Neural cell (in vitro differentiated cells): ENCODE measurements at regions not wholly inside any gene's neighbourhood (a gene's known extent, or its start where the extent isn't known, plus 50 kb on each side); places are given as distances from the start of the nearest gene placed in this dataset.

Experiments
- H2AFZ ChIP-seq: fragments of 200-600, 300-800 bp; sonication (generic), shearing (Covaris generic); 2 replicates; pipeline ENCODE4 v1.6.0; 2014; ENCODE audit warnings: low read depth, mild to moderate bottlenecking, antibody characterized with exemption, low read length, moderate library complexity
- H3F3A ChIP-seq: fragments of 200-600 bp; shearing (Covaris generic); 2 replicates; pipeline ENCODE4 v1.6.1; 2016; ENCODE audit warnings: mild to moderate bottlenecking, moderate library complexity, mixed read lengths, antibody characterized with exemption, low read length; ENCODE audit not compliant: insufficient read depth, poor library complexity, severe bottlenecking
- H3K27ac ChIP-seq: fragments of 200-600, 300-800 bp; sonication (generic), shearing (Covaris generic); 2 replicates; pipeline ENCODE4 v1.5.1; 2014; ENCODE audit warnings: mild to moderate bottlenecking, low read length, moderate library complexity
- H3K27me3 ChIP-seq: fragments of 300-800, 200-600 bp; sonication (generic), shearing (Covaris generic); 2 replicates; pipeline ENCODE4 v1.6.0; 2014; ENCODE audit warnings: mild to moderate bottlenecking, low read depth, low read length, moderate library complexity; ENCODE audit not compliant: insufficient read depth
- H3K36me3 ChIP-seq: fragments of 300-800, 200-600 bp; sonication (generic), shearing (Covaris generic); 2 replicates; pipeline ENCODE4 v1.5.1; 2014; ENCODE audit warnings: mild to moderate bottlenecking, antibody characterized with exemption, low read length, moderate library complexity; ENCODE audit not compliant: insufficient read depth
- H3K4me2 ChIP-seq: fragments of 300-800, 200-600 bp; sonication (generic), shearing (Covaris generic); 2 replicates; pipeline ENCODE4 v1.6.0; 2014; ENCODE audit warnings: mild to moderate bottlenecking, low read length
- H3K4me3 ChIP-seq: fragments of 300-800, 200-600 bp; sonication (generic), shearing (Covaris generic); 2 replicates; pipeline ENCODE4 v1.5.1; 2014; ENCODE audit warnings: mild to moderate bottlenecking, low read length, moderate library complexity
- H3K79me2 ChIP-seq: fragments of 200-600 bp; shearing (Covaris generic); replicated peaks from 2 replicates; pipeline ENCODE4 v1.6.0; 2014; ENCODE audit warnings: mild to moderate bottlenecking, low read length, moderate library complexity; ENCODE audit not compliant: insufficient read depth
- H3K9ac ChIP-seq: fragments of 300-800, 200-600 bp; sonication (generic), shearing (Covaris generic); 2 replicates; pipeline ENCODE4 v1.6.1; 2016; ENCODE audit warnings: mild to moderate bottlenecking, low read length, mixed read lengths
- H3K9me2 ChIP-seq: fragments of 200-600 bp; shearing (Covaris generic); 2 replicates; pipeline ENCODE4 v1.6.1; 2016; ENCODE audit warnings: mild to moderate bottlenecking, low read length, mixed read lengths; ENCODE audit not compliant: insufficient read depth
- H3K9me3 ChIP-seq: fragments of 200-600, 300-800 bp; sonication (generic), shearing (Covaris generic); 2 replicates; pipeline ENCODE4 v1.6.1; 2016; ENCODE audit warnings: mild to moderate bottlenecking, mixed run types, low read length, moderate library complexity, mixed read lengths
- H4K20me1 ChIP-seq: fragments of 200-600 bp; shearing (Covaris generic); 2 replicates; pipeline ENCODE4 v1.6.1; 2016; ENCODE audit warnings: mild to moderate bottlenecking, mixed run types; ENCODE audit not compliant: insufficient read depth
- CTCF ChIP-seq: fragments of 450-650 bp; IDR thresholded peaks from 2 replicates; pipeline ENCODE4 v1.5.1; 2014; ENCODE audit warnings: antibody characterized with exemption, mild to moderate bottlenecking, moderate library complexity; ENCODE audit not compliant: poor library complexity, severe bottlenecking
- EP300 ChIP-seq: fragments of 450-650 bp; conservative IDR thresholded peaks from 2 replicates; pipeline ENCODE4 v1.6.1; 2014; ENCODE audit warnings: antibody characterized with exemption, mild to moderate bottlenecking, moderate library complexity; ENCODE audit not compliant: poor library complexity, severe bottlenecking
- EZH2 ChIP-seq: fragments of 200-600, 300-800 bp; shearing (Covaris generic), sonication (generic); IDR thresholded peaks from 2 replicates; pipeline ENCODE4 v1.6.1; 2014; ENCODE audit warnings: antibody characterized with exemption, low read length, borderline replicate concordance, mild to moderate bottlenecking; ENCODE audit not compliant: insufficient read depth, poor library complexity, severe bottlenecking
- MXI1 ChIP-seq: fragments of 450-650 bp; conservative IDR thresholded peaks from 2 replicates; pipeline ENCODE4 v1.6.1; 2014; ENCODE audit warnings: antibody characterized with exemption, mild to moderate bottlenecking; ENCODE audit not compliant: poor library complexity, severe bottlenecking
- POLR2AphosphoS5 ChIP-seq: IDR thresholded peaks from 2 replicates; pipeline ENCODE4 v1.6.1; 2012
- RAD21 ChIP-seq: fragments of 450-650 bp; conservative IDR thresholded peaks from 2 replicates; pipeline ENCODE4 v1.6.1; 2014; ENCODE audit warnings: antibody characterized with exemption, mild to moderate bottlenecking, moderate library complexity
- SMC3 ChIP-seq: fragments of 450-650 bp; conservative IDR thresholded peaks from 2 replicates; pipeline ENCODE4 v1.6.1; 2014; ENCODE audit warnings: antibody characterized with exemption, mild to moderate bottlenecking, moderate library complexity; ENCODE audit not compliant: poor library complexity
- TAF1 ChIP-seq: IDR thresholded peaks from 2 replicates; pipeline ENCODE4 v1.6.1; 2012; ENCODE audit warnings: low read depth
- TF ChIP-seq, protein P1 (sequence below): IDR thresholded peaks from 2 replicates; pipeline ENCODE4 v1.6.1; 2012; ENCODE audit warnings: borderline replicate concordance

DNA sequence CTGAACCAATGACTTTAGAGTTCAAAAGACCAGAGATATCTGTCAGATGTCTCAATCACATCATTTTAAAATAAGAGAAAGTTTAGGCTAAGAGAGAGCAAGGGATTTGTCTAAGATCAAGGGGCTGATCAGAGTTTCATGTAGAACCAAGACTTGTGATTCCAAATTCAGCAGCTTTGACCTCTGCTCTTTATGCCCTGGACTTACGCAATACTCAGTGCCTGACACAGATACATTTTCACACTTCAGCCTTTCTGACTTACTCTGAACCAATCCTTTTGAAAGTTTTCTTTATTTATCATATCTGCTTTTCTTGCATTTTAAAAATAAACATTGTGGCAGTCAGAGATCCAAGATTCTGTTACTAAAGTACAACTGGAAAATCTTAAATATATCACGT, 428.0 kb downstream of the PLPP3 start:
- Histone ChIP-seq H2AFZ (no peak overlapping the region), H3K4me3 (no peak overlapping the region), H3K9ac (no peak overlapping the region), H3K79me2 (no peaks in the 10 kb centered on the region), H4K20me1 (no peaks in the 10 kb centered on the region), H3K9me2 (no peaks in the 10 kb centered on the region), H3K36me3 (no peaks in the 10 kb centered on the region), H3K9me3 (no peaks in the 10 kb centered on the region), H3K27ac (no peak overlapping the region), H3F3A (no peaks in the 10 kb centered on the region), H3K27me3 (no peaks in the 10 kb centered on the region), H3K4me2 (no peak overlapping the region)
- TF ChIP-seq EZH2 (no peak), TAF1 (no peak), EP300 (no peak), RAD21 (no peak), MXI1 (no peak), POLR2AphosphoS5 (no peak), SMC3 (no peak), CTCF (no peak)
- TF ChIP-seq, protein P1, sequence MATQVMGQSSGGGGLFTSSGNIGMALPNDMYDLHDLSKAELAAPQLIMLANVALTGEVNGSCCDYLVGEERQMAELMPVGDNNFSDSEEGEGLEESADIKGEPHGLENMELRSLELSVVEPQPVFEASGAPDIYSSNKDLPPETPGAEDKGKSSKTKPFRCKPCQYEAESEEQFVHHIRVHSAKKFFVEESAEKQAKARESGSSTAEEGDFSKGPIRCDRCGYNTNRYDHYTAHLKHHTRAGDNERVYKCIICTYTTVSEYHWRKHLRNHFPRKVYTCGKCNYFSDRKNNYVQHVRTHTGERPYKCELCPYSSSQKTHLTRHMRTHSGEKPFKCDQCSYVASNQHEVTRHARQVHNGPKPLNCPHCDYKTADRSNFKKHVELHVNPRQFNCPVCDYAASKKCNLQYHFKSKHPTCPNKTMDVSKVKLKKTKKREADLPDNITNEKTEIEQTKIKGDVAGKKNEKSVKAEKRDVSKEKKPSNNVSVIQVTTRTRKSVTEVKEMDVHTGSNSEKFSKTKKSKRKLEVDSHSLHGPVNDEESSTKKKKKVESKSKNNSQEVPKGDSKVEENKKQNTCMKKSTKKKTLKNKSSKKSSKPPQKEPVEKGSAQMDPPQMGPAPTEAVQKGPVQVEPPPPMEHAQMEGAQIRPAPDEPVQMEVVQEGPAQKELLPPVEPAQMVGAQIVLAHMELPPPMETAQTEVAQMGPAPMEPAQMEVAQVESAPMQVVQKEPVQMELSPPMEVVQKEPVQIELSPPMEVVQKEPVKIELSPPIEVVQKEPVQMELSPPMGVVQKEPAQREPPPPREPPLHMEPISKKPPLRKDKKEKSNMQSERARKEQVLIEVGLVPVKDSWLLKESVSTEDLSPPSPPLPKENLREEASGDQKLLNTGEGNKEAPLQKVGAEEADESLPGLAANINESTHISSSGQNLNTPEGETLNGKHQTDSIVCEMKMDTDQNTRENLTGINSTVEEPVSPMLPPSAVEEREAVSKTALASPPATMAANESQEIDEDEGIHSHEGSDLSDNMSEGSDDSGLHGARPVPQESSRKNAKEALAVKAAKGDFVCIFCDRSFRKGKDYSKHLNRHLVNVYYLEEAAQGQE: no peak

- H3F3A ChIP-seq: no peaks in the 10 kb centered on the region
- H4K20me1 ChIP-seq: no peaks in the 10 kb centered on the region
- no peaks in the 10 kb centered on the region for H3K9me2 ChIP-seq
- H3K9ac ChIP-seq: no peak overlapping the region
- TF ChIP-seq RAD21 (no peak), EZH2 (no peak)
- H3K4me2 ChIP-seq: no peak overlapping the region
- no peaks in the 10 kb centered on the region for H3K27me3 ChIP-seq
- no peak overlapping the region for H2AFZ ChIP-seq
- no peak overlapping the region for H3K27ac ChIP-seq
- no peaks in the 10 kb centered on the region for H3K36me3 ChIP-seq
- H3K4me3 ChIP-seq: no peak overlapping the region
- H3K79me2 ChIP-seq: no peaks in the 10 kb centered on the region
- no peaks in the 10 kb centered on the region for H3K9me3 ChIP-seq
These were observed 428.7 kb downstream of the PLPP3 start for GRCh38 chr1:56150441-56151215.

DNA sequence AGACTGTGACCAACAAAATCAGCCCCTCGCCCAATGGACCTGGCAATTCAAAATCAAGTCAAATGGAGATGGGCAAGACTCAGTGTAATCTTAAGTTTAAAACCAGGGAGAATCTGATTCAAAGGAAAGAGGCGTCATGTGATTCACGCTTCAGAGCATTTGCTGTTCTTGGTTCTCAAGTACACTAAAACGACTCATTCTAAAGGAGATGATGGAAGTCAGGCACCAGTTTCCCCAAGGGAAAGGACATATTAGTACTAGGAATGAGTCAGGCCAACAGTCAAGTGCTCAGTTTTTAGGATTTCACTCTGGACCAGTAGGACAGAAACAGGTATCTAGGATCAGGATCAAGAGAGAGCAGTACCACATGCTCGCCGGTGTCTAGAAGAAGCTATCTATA, 429.6 kb downstream of the PLPP3 start:
- no peaks in the 10 kb centered on the region for H3K36me3 ChIP-seq
- no peak overlapping the region for H3K9ac ChIP-seq
- H3F3A ChIP-seq: no peaks in the 10 kb centered on the region
- H4K20me1 ChIP-seq: no peaks in the 10 kb centered on the region
- H3K4me3 ChIP-seq: no peak overlapping the region
- no peaks in the 10 kb centered on the region for H3K9me3 ChIP-seq
- TF ChIP-seq RAD21 (no peak), TAF1 (no peak), EZH2 (no peak), SMC3 (no peak), MXI1 (no peak), EP300 (no peak), POLR2AphosphoS5 (no peak), CTCF (no peak)
- TF ChIP-seq, protein P1: no peak
- no peaks in the 10 kb centered on the region for H3K9me2 ChIP-seq
- H3K27me3 ChIP-seq: no peaks in the 10 kb centered on the region
- no peak overlapping the region for H2AFZ ChIP-seq
- H3K79me2 ChIP-seq: no peaks in the 10 kb centered on the region
- no peak overlapping the region for H3K4me2 ChIP-seq
- H3K27ac ChIP-seq: no peak overlapping the region
